GM12891 (cell line): ENCODE measurements at regions not wholly inside any gene's neighbourhood (a gene's known extent, or its start where the extent isn't known, plus 50 kb on each side); places are given as distances from the start of the nearest gene placed in this dataset.

Source experiments
- PAX5 ChIP-seq: IDR thresholded peaks from 2 replicates; pipeline ENCODE4 v1.6.1; 2011; ENCODE audit warnings: low read length, moderate library complexity, mild to moderate bottlenecking; ENCODE audit not compliant: insufficient read depth, severe bottlenecking
- POLR2A ChIP-seq: IDR thresholded peaks from 2 replicates; pipeline ENCODE4 v1.6.1; 2011; ENCODE audit warnings: low read depth, low read length, control low read depth
- POLR2AphosphoS5 ChIP-seq: IDR thresholded peaks from 2 replicates; pipeline ENCODE4 v1.6.1; 2011; ENCODE audit warnings: low read depth, low read length, control low read depth
- TAF1 ChIP-seq: IDR thresholded peaks from 2 replicates; pipeline ENCODE4 v1.6.1; 2011; ENCODE audit warnings: low read depth, low read length, control low read depth

GRCh38 chr15:93671387-93671943 lies 559.9 kb upstream of the MCTP2 start:
- TF ChIP-seq POLR2AphosphoS5 (no peak), POLR2A (no peak), PAX5 (no peak), TAF1 (no peak)
